ENCODE measurements at regions not wholly inside any gene's neighbourhood (a gene's known extent, or its start where the extent isn't known, plus 50 kb on each side); places are given as distances from the start of the nearest gene placed in this dataset.

GRCh38 chr13:34358811-34359513 lies 541.0 kb downstream of the RFC3 start:
- TF ChIP-seq, protein P1, sequence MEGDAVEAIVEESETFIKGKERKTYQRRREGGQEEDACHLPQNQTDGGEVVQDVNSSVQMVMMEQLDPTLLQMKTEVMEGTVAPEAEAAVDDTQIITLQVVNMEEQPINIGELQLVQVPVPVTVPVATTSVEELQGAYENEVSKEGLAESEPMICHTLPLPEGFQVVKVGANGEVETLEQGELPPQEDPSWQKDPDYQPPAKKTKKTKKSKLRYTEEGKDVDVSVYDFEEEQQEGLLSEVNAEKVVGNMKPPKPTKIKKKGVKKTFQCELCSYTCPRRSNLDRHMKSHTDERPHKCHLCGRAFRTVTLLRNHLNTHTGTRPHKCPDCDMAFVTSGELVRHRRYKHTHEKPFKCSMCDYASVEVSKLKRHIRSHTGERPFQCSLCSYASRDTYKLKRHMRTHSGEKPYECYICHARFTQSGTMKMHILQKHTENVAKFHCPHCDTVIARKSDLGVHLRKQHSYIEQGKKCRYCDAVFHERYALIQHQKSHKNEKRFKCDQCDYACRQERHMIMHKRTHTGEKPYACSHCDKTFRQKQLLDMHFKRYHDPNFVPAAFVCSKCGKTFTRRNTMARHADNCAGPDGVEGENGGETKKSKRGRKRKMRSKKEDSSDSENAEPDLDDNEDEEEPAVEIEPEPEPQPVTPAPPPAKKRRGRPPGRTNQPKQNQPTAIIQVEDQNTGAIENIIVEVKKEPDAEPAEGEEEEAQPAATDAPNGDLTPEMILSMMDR (IDR thresholded peaks at IDR 0.05) = no peak
- no peak for TF ChIP-seq POLR2A (IDR thresholded peaks at IDR 0.05)

Data from Peyer's patch (tissue), 4 donors.